ENCODE measurements at regions not wholly inside any gene's neighbourhood (a gene's known extent, or its start where the extent isn't known, plus 50 kb on each side); places are given as distances from the start of the nearest gene placed in this dataset.

GRCh38 chr12:107921062-107921461, 146.6 kb downstream of the ASCL4 start:
- Histone ChIP-seq H2AK5ac (ENCODE audit: low read depth, low read length) (no peak overlapping the region), H3K4me2 (ENCODE audit: low read depth, low read length) (no peak overlapping the region), H2AK9ac (replicated peaks; ENCODE audit: low read depth, low read length, poor library complexity) (no peak overlapping the region), H3K4me3 (ENCODE audit: insufficient read depth, low read depth, low read length) (no peak overlapping the region), H2BK20ac (ENCODE audit: low read depth, low read length) (no peak overlapping the region), H3K18ac (ENCODE audit: low read depth, low read length) (no peak overlapping the region), H4K5ac (ENCODE audit: low read depth, low read length) (no peak overlapping the region), H3K27ac (ENCODE audit: insufficient read depth, low read length) (no peak overlapping the region), H2AFZ (replicated peaks; ENCODE audit: low read length, poor library complexity) (no peak overlapping the region), H4K91ac (ENCODE audit: insufficient read depth, low read depth, low read length) (no peak overlapping the region), H3K14ac (replicated peaks; ENCODE audit: low read depth, low read length) (no peak overlapping the region), H2BK15ac (ENCODE audit: low read depth, low read length) (no peak overlapping the region), H3K36me3 (ENCODE audit: control insufficient read depth, insufficient read depth, low read length) (no peaks in the 10 kb centered on the region), H4K8ac (ENCODE audit: low read depth in 2 of 2, low read length in 2 of 2) (no peak overlapping the region), H3K9me3 (ENCODE audit: control insufficient read depth, insufficient read depth, low read length) (no peaks in the 10 kb centered on the region), H2BK120ac (ENCODE audit: low read depth, low read length) (no peak overlapping the region), H3K9me1 (ENCODE audit: insufficient read depth, low read length) (no peaks in the 10 kb centered on the region), H4K20me1 (ENCODE audit: insufficient read depth, low read length) (no peaks in the 10 kb centered on the region), H3K23ac (ENCODE audit: low read depth, low read length) (no peak overlapping the region), H3K9ac (ENCODE audit: low read depth, low read length) (no peak overlapping the region), H3K4me1 (ENCODE audit: control insufficient read depth, insufficient read depth, low read length) (no peaks in the 10 kb centered on the region), H3K27me3 (ENCODE audit: control insufficient read depth, insufficient read depth, low read length) (no peaks in the 10 kb centered on the region), H3K4ac (ENCODE audit: low read depth, low read length) (no peak overlapping the region), H2BK5ac (ENCODE audit: low read depth, low read length, poor library complexity, severe bottlenecking) (no peak overlapping the region), H3K79me1 (ENCODE audit: low read depth in 1 of 2, low read length in 2 of 2) (no peaks in the 10 kb centered on the region), H3K56ac (ENCODE audit: extremely low read depth, insufficient read depth, low read length) (no peak overlapping the region)
- no TSS peak for BruUV-seq (replicated peaks)
- TF ChIP-seq RFX5 (IDR thresholded peaks at IDR 0.05; ENCODE audit: low read depth, low read length) (no peak), RCOR1 (IDR thresholded peaks at IDR 0.05; ENCODE audit: insufficient replicate concordance, low read length) (no peak), RAD21 (IDR thresholded peaks at IDR 0.05; ENCODE audit: low read length) (no peak), CTCF (conservative IDR thresholded peaks at IDR 0.05; ENCODE audit: low read depth, low read length) (no peak), POLR2A (IDR thresholded peaks at IDR 0.05; ENCODE audit: low read depth, low read length) (no peak), CEBPB (IDR thresholded peaks at IDR 0.05; ENCODE audit: low read depth, low read length) (no peak), MXI1 (IDR thresholded peaks at IDR 0.05; ENCODE audit: borderline replicate concordance, low read depth, low read length) (no peak), BHLHE40 (IDR thresholded peaks at IDR 0.05; ENCODE audit: low read depth, low read length) (no peak), ELK1 (IDR thresholded peaks at IDR 0.05; ENCODE audit: borderline replicate concordance, low read depth, low read length) (no peak), MAFK (IDR thresholded peaks at IDR 0.05; ENCODE audit: low read depth, low read length) (no peak), NFE2L2 (IDR thresholded peaks at IDR 0.05; ENCODE audit: low read depth, low read length) (no peak)
- dilution Hi-C loops (cut with HindIII; ENCODE audit: low sequenced_read_pairs, unreplicated experiment) (no loop called here), in situ Hi-C loops (cut with MboI; ENCODE audit: low sequenced_read_pairs) (no loop called here), intact Hi-C loops (cut with micrococcal nuclease) (no loop called here)
- DNase-seq (no peak), ATAC-seq (ENCODE audit: low read depth) (no peak)
- POLR2A ChIA-PET (ENCODE audit: unreplicated experiment), result no interaction called here
- WGBS, 2 experiments (ENCODE audit: extremely low coverage in 2 of 2, insufficient read length in 1 of 2), result no CpG with 5 or more reads among the region's 4 CpGs
- CTCF ChIA-PET, result no interaction called here

Measured in IMR-90 (cell line).